Hepatocyte (in vitro differentiated cells): ENCODE measurements at regions not wholly inside any gene's neighbourhood (a gene's known extent, or its start where the extent isn't known, plus 50 kb on each side); places are given as distances from the start of the nearest gene placed in this dataset.

Experiments used
- DNase-seq: peaks from one replicate; pipeline ENCODE4 v3.0.0-alpha.2; 2016; ENCODE audit warnings: low spot score
- H2AFZ ChIP-seq: fragments of 200-600 bp; sonication (generic); 2 replicates; pipeline ENCODE4 v1.6.0; 2016; ENCODE audit warnings: antibody characterized with exemption, mild to moderate bottlenecking
- H3K27ac ChIP-seq: fragments of 200-600 bp; sonication (generic); 2 replicates; pipeline ENCODE4 v1.5.1; 2016; ENCODE audit warnings: mild to moderate bottlenecking
- H3K27me3 ChIP-seq: fragments of 200-600 bp; sonication (generic); 2 replicates; pipeline ENCODE4 v1.6.1; 2016
- H3K36me3 ChIP-seq: fragments of 200-600 bp; sonication (generic); replicated peaks from 2 replicates; pipeline ENCODE4 v1.5.1; 2016; ENCODE audit warnings: low read depth; ENCODE audit not compliant: insufficient read depth
- H3K4me1 ChIP-seq: fragments of 200-600 bp; sonication (generic); 2 replicates; pipeline ENCODE4 v1.5.1; 2016; ENCODE audit warnings: mild to moderate bottlenecking, moderate library complexity; ENCODE audit not compliant: insufficient read depth
- H3K4me2 ChIP-seq: fragments of 200-600 bp; sonication (generic); 2 replicates; pipeline ENCODE4 v1.6.0; 2016
- H3K4me3 ChIP-seq: fragments of 200-600 bp; sonication (generic); 2 replicates; pipeline ENCODE4 v1.5.1; 2016; ENCODE audit warnings: mild to moderate bottlenecking
- H3K79me2 ChIP-seq: fragments of 200-600 bp; sonication (generic); 2 replicates; pipeline ENCODE4 v1.6.0; 2017; ENCODE audit warnings: mild to moderate bottlenecking
- H3K9me2 ChIP-seq: fragments of 200-600 bp; sonication (generic); replicated peaks from 2 replicates; pipeline ENCODE4 v1.6.0; 2017; ENCODE audit warnings: mild to moderate bottlenecking; ENCODE audit not compliant: insufficient read depth
- H3K9me3 ChIP-seq: fragments of 200-600 bp; sonication (generic); 2 replicates; pipeline ENCODE4 v1.5.1; 2016; ENCODE audit warnings: low read depth, mild to moderate bottlenecking
- H4K20me1 ChIP-seq: fragments of 200-600 bp; sonication (generic); 2 replicates; pipeline ENCODE4 v1.6.0; 2016; ENCODE audit warnings: mild to moderate bottlenecking; ENCODE audit not compliant: insufficient read depth, poor library complexity, severe bottlenecking
- CTCF ChIP-seq: fragments of 200-600 bp; sonication (generic); IDR thresholded peaks from 2 replicates; pipeline ENCODE4 v1.5.1; 2016; ENCODE audit warnings: antibody characterized with exemption, mild to moderate bottlenecking; ENCODE audit not compliant: poor library complexity
- EZH2 ChIP-seq: fragments of 200-600 bp; sonication (generic); IDR thresholded peaks from 2 replicates; pipeline ENCODE4 v1.6.1; 2016; ENCODE audit warnings: antibody characterized with exemption, mild to moderate bottlenecking, borderline replicate concordance
- EZH2phosphoT487 ChIP-seq: fragments of 200-600 bp; sonication (generic); IDR thresholded peaks from one replicate; pipeline ENCODE4 v1.6.1; 2018; ENCODE audit warnings: antibody characterized with exemption, mild to moderate bottlenecking, low read depth, moderate library complexity; ENCODE audit not compliant: unreplicated experiment, severe bottlenecking
- WGBS: methylation state at CpG from one replicate; pipeline ENCODE4 v1.1.6; 2016; ENCODE audit warnings: low lambda C conversion rate; ENCODE audit errors: missing lambda C conversion rate; 5-methylcytosine and 5-hydroxymethylcytosine counted together

DNA sequence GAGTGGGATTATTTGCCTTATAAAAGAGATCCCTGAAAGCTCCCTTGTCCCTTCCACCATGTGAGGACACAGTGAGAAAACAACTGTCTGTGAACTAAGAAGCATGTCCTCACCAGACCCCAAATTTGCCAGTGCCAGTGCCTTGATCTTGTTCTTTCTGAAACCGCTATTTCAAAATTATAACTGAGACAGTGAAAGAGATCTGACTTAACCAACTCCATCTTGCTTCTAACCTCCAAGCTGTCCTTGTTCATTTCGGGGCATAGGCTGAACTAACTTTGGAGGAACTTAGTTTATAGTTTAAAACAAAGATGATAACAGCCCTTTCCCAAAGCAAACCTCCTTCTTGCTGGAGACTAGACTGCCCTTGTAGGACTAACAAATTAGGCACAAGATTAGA is 563.9 kb downstream of the ADCYAP1 start:
- Histone ChIP-seq H3K4me2 (no peak overlapping the region), H3K9me3 (no peaks in the 10 kb centered on the region), H3K79me2 (no peaks in the 10 kb centered on the region), H2AFZ (no peak overlapping the region), H3K27ac (no peak overlapping the region), H3K9me2 (no peaks in the 10 kb centered on the region), H3K4me1 (no peaks in the 10 kb centered on the region), H3K36me3 (no peaks in the 10 kb centered on the region), H3K4me3 (no peak overlapping the region), H4K20me1 (no peaks in the 10 kb centered on the region), H3K27me3 (no peaks in the 10 kb centered on the region)
- no peak for TF ChIP-seq CTCF
- TF ChIP-seq EZH2 = no peak
- TF ChIP-seq EZH2phosphoT487 = no peak
- no peak for DNase-seq
- 80% methylated on average over 2 of the region's 2 CpGs for WGBS

DNA sequence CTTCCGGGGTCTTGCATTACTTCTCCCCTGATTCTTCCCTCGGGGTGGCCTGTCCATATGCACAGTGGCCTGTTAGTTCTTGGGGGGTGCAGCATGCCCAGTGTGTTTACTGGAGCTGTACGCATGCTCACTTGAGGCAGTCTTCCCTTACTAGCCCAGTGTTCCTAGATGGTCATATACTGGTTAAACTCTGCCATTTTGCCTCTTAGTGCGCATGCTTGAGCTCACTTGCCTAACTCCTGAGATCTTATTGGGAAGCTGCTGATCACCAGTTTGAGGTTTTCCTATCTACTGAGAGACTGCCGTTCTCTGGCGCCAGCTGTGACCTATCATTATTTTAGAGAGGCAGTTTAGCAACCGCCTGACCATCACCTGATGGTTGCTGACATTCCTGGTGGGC is 571.2 kb downstream of the ADCYAP1 start:
- TF ChIP-seq EZH2 = no peak
- no peak for TF ChIP-seq CTCF
- no peak for TF ChIP-seq EZH2phosphoT487
- no peak for DNase-seq
- no peaks in the 10 kb centered on the region for H3K9me3 ChIP-seq
- no peaks in the 10 kb centered on the region for H4K20me1 ChIP-seq
- H3K79me2 ChIP-seq = no peaks in the 10 kb centered on the region
- H3K36me3 ChIP-seq = no peaks in the 10 kb centered on the region
- H3K4me2 ChIP-seq = no peak overlapping the region
- WGBS = 90% methylated on average over 7 of the region's 7 CpGs
- H3K4me1 ChIP-seq = no peaks in the 10 kb centered on the region
- no peak overlapping the region for H2AFZ ChIP-seq
- H3K4me3 ChIP-seq = no peak overlapping the region
- H3K9me2 ChIP-seq = no peaks in the 10 kb centered on the region
- H3K27ac ChIP-seq = no peak overlapping the region
- no peaks in the 10 kb centered on the region for H3K27me3 ChIP-seq

DNA sequence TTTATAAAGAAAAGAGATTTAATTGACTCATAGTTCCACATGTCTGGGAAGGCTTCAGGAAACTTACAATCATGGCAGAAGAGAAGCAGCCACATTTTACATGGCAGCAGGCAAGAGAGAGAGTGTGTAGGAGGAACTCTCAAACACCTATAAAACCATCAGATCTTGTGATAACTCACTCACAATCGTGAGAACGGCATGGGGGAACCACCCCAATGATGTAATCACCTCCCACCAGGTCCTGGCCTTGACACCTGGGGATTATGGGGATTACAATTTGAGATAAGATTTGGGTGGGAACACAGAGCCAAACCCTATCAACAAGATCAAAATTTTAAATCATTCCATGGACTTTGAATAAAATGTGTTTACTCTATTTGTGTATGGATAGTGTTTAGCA is 575.6 kb downstream of the ADCYAP1 start:
- Histone ChIP-seq H2AFZ (no peak overlapping the region), H4K20me1 (no peaks in the 10 kb centered on the region), H3K4me2 (no peak overlapping the region), H3K9me3 (no peaks in the 10 kb centered on the region), H3K9me2 (no peaks in the 10 kb centered on the region), H3K27me3 (no peaks in the 10 kb centered on the region), H3K79me2 (no peaks in the 10 kb centered on the region), H3K4me1 (no peaks in the 10 kb centered on the region), H3K27ac (no peak overlapping the region), H3K36me3 (no peaks in the 10 kb centered on the region), H3K4me3 (no peak overlapping the region)
- DNase-seq = no peak
- 14% methylated on average over 2 of the region's 2 CpGs for WGBS
- TF ChIP-seq EZH2phosphoT487 (no peak), EZH2 (no peak), CTCF (no peak)

GRCh38 chr18:1481577-1481976 is 576.9 kb downstream of the ADCYAP1 start:
- H3K4me3 ChIP-seq = no peak overlapping the region
- H3K4me2 ChIP-seq = no peak overlapping the region
- no peak for TF ChIP-seq CTCF
- TF ChIP-seq EZH2 = no peak
- TF ChIP-seq EZH2phosphoT487 = no peak
- H3K27me3 ChIP-seq = no peaks in the 10 kb centered on the region
- no peak overlapping the region for H2AFZ ChIP-seq
- H3K4me1 ChIP-seq = no peaks in the 10 kb centered on the region
- no peaks in the 10 kb centered on the region for H3K9me3 ChIP-seq
- WGBS = 85% methylated on average over 1 of the region's 1 CpG
- DNase-seq = no peak
- no peaks in the 10 kb centered on the region for H3K36me3 ChIP-seq
- H3K9me2 ChIP-seq = no peaks in the 10 kb centered on the region
- no peak overlapping the region for H3K27ac ChIP-seq
- H3K79me2 ChIP-seq = no peaks in the 10 kb centered on the region
- H4K20me1 ChIP-seq = no peaks in the 10 kb centered on the region
